Osteoblast (primary cell): ENCODE measurements at regions not wholly inside any gene's neighbourhood (a gene's known extent, or its start where the extent isn't known, plus 50 kb on each side); places are given as distances from the start of the nearest gene placed in this dataset.

Source experiments
- DNase-seq: peaks from one replicate; pipeline ENCODE4 v3.0.0; 2011; ENCODE audit warnings: low spot score, mixed read lengths; ENCODE audit not compliant: insufficient read length; ENCODE audit errors: missing footprints
- H2AFZ ChIP-seq: 2 replicates; pipeline ENCODE4 v1.6.0; 2011; ENCODE audit warnings: mild to moderate bottlenecking, low read length
- H3K27ac ChIP-seq: 2 replicates; pipeline ENCODE4 v1.5.1; 2011; ENCODE audit warnings: mild to moderate bottlenecking, low read depth, low read length, moderate library complexity
- H3K27me3 ChIP-seq: 2 replicates; pipeline ENCODE4 v1.6.0; 2012; ENCODE audit warnings: mild to moderate bottlenecking, control low read depth, inconsistent platforms, low read length, moderate library complexity; ENCODE audit not compliant: insufficient read depth
- H3K36me3 ChIP-seq: 2 replicates; pipeline ENCODE4 v1.5.1; 2011; ENCODE audit warnings: mild to moderate bottlenecking, low read length, control low read depth, moderate library complexity; ENCODE audit not compliant: insufficient read depth
- H3K4me1 ChIP-seq: 2 replicates; pipeline ENCODE4 v1.5.1; 2011; ENCODE audit warnings: mild to moderate bottlenecking, low read length, control low read depth, moderate library complexity; ENCODE audit not compliant: insufficient read depth
- H3K4me2 ChIP-seq: 2 replicates; pipeline ENCODE4 v1.6.0; 2011; ENCODE audit warnings: mild to moderate bottlenecking, low read length; ENCODE audit not compliant: insufficient read depth
- H3K4me3 ChIP-seq: fragments of 200-600 bp; sonication (generic); 3 replicates; pipeline ENCODE4 v1.5.1; 2012; ENCODE audit warnings: mild to moderate bottlenecking, low read length, inconsistent platforms; ENCODE audit not compliant: insufficient read depth
- H3K79me2 ChIP-seq: 2 replicates; pipeline ENCODE4 v1.6.0; 2012; ENCODE audit warnings: mild to moderate bottlenecking, low read length, control low read depth, inconsistent platforms; ENCODE audit not compliant: insufficient read depth
- H3K9me3 ChIP-seq: 2 replicates; pipeline ENCODE4 v1.5.1; 2011; ENCODE audit warnings: low read depth, low read length, control low read depth
- H4K20me1 ChIP-seq: 2 replicates; pipeline ENCODE4 v1.6.0; 2012; ENCODE audit warnings: mild to moderate bottlenecking, low read length, control low read depth; ENCODE audit not compliant: insufficient read depth
- CTCF ChIP-seq: IDR thresholded peaks from 2 replicates; pipeline ENCODE4 v1.5.1; 2011; ENCODE audit warnings: mild to moderate bottlenecking, low read depth, low read length, moderate library complexity; ENCODE audit errors: extremely low read depth

- Histone ChIP-seq H2AFZ (no peak overlapping the region), H3K4me3 (no peak overlapping the region), H3K36me3 (no peaks in the 10 kb centered on the region), H4K20me1 (no peaks in the 10 kb centered on the region), H3K4me1 (no peaks in the 10 kb centered on the region), H3K9me3 (no peaks in the 10 kb centered on the region), H3K27me3 (no peaks in the 10 kb centered on the region), H3K27ac (no peak overlapping the region), H3K79me2 (no peaks in the 10 kb centered on the region), H3K4me2 (no peak overlapping the region)
- no peak for TF ChIP-seq CTCF
- no peak for DNase-seq
Observed at GRCh38 chr3:117122609-117123008, 413.0 kb downstream of the TUSC7 start.

GRCh38 chr3:117126460-117126859, 416.9 kb downstream of the TUSC7 start:
- Histone ChIP-seq H3K27me3 (no peaks in the 10 kb centered on the region), H3K4me1 (peaks cover 2% of the 10 kb centered on the region), H3K4me2 (no peak overlapping the region), H3K79me2 (no peaks in the 10 kb centered on the region), H2AFZ (no peak overlapping the region), H4K20me1 (no peaks in the 10 kb centered on the region), H3K9me3 (no peaks in the 10 kb centered on the region), H3K4me3 (no peak overlapping the region), H3K27ac (no peak overlapping the region), H3K36me3 (no peaks in the 10 kb centered on the region)
- TF ChIP-seq CTCF = no peak
- no peak for DNase-seq

- DNase-seq = no peak
- Histone ChIP-seq H3K27ac (no peak overlapping the region), H3K9me3 (no peaks in the 10 kb centered on the region), H2AFZ (no peak overlapping the region), H3K36me3 (no peaks in the 10 kb centered on the region), H3K27me3 (no peaks in the 10 kb centered on the region), H3K4me1 (peaks cover 2% of the 10 kb centered on the region), H4K20me1 (no peaks in the 10 kb centered on the region), H3K4me2 (no peak overlapping the region), H3K4me3 (no peak overlapping the region), H3K79me2 (no peaks in the 10 kb centered on the region)
- TF ChIP-seq CTCF = no peak
Observed at GRCh38 chr3:117126946-117127546, 417.5 kb downstream of the TUSC7 start.

GRCh38 chr3:117128133-117128532, 418.6 kb downstream of the TUSC7 start:
- no peak overlapping the region for H2AFZ ChIP-seq
- no peak overlapping the region for H3K4me2 ChIP-seq
- H3K79me2 ChIP-seq = no peaks in the 10 kb centered on the region
- no peak for DNase-seq
- TF ChIP-seq CTCF = no peak
- no peaks in the 10 kb centered on the region for H3K9me3 ChIP-seq
- H3K36me3 ChIP-seq = no peaks in the 10 kb centered on the region
- H4K20me1 ChIP-seq = no peaks in the 10 kb centered on the region
- H3K27me3 ChIP-seq = no peaks in the 10 kb centered on the region
- peaks cover 2% of the 10 kb centered on the region for H3K4me1 ChIP-seq
- no peak overlapping the region for H3K4me3 ChIP-seq
- no peak overlapping the region for H3K27ac ChIP-seq
